ENCODE measurements at regions not wholly inside any gene's neighbourhood (a gene's known extent, or its start where the extent isn't known, plus 50 kb on each side); places are given as distances from the start of the nearest gene placed in this dataset.

DNA sequence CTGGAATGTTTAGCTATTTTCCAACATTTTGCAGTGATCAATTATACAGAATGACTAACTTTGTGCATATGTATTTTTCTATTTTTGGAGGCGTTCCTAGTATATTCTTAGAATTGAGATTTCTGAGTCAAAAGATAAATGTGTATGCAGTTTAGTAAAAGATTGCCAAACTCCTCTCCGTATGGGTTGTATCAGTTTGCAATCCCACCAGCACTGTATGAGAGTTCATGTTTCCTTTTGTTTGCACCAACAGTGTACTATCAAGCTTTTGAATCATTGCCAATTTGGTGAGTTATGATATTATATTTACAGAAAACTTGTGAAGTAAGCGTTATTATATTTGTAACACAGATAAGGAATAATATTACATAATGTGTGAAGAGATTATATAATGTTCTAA is 658.7 kb downstream of the JRKL start:
- TF ChIP-seq POLR2A (IDR thresholded peaks at IDR 0.05): no peak
- TF ChIP-seq, protein P1, sequence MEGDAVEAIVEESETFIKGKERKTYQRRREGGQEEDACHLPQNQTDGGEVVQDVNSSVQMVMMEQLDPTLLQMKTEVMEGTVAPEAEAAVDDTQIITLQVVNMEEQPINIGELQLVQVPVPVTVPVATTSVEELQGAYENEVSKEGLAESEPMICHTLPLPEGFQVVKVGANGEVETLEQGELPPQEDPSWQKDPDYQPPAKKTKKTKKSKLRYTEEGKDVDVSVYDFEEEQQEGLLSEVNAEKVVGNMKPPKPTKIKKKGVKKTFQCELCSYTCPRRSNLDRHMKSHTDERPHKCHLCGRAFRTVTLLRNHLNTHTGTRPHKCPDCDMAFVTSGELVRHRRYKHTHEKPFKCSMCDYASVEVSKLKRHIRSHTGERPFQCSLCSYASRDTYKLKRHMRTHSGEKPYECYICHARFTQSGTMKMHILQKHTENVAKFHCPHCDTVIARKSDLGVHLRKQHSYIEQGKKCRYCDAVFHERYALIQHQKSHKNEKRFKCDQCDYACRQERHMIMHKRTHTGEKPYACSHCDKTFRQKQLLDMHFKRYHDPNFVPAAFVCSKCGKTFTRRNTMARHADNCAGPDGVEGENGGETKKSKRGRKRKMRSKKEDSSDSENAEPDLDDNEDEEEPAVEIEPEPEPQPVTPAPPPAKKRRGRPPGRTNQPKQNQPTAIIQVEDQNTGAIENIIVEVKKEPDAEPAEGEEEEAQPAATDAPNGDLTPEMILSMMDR (IDR thresholded peaks at IDR 0.05 in 4 of 5, conservative IDR thresholded peaks at IDR 0.05 in 1 of 5): no peak

Data from gastrocnemius medialis (tissue), 4 donors.